Psoas muscle (tissue), 7 donors: ENCODE measurements at regions not wholly inside any gene's neighbourhood (a gene's known extent, or its start where the extent isn't known, plus 50 kb on each side); places are given as distances from the start of the nearest gene placed in this dataset.

ENCODE experiments used
- ATAC-seq, 4 donors: fragments of 200-7000 bp; cut with Tn5 transposase; one replicate each; pipeline ENCODE4 v1.9.1; 2020; ENCODE audit warnings: moderate library complexity in 3 of 4, mild to moderate bottlenecking in 2 of 4
- DNase-seq, 2 donors: peaks; one replicate each; pipeline ENCODE4 v3.0.0-alpha.2; 2020
- H3K27ac ChIP-seq: fragments of 200-600 bp; one replicate; pipeline ENCODE4 v1.8.0; 2022
- H3K27me3 ChIP-seq, 3 donors: fragments of 200-600 bp in 1 of 3; one replicate each; pipeline versions ENCODE4 v1.6.1 to v1.8.0; 2013 to 2022; ENCODE audit warnings: low read length in 2 of 3, mild to moderate bottlenecking in 2 of 3, moderate library complexity in 1 of 3; ENCODE audit not compliant: insufficient read depth in 3 of 3
- H3K36me3 ChIP-seq, 2 donors: fragments of 200-600 bp in 1 of 2; one replicate each; pipeline versions ENCODE4 v1.6.1 to v1.8.0; 2013 to 2022; ENCODE audit warnings: low read depth in 1 of 2, mild to moderate bottlenecking in 1 of 2, moderate library complexity in 1 of 2; ENCODE audit not compliant: insufficient read depth in 1 of 2
- H3K4me1 ChIP-seq: fragments of 200-600 bp; one replicate; pipeline ENCODE4 v1.8.0; 2022
- H3K4me3 ChIP-seq: fragments of 200-600 bp; one replicate; pipeline ENCODE4 v1.8.0; 2022; ENCODE audit warnings: mild to moderate bottlenecking
- H3K9me3 ChIP-seq: fragments of 200-600 bp; one replicate; pipeline ENCODE4 v1.8.0; 2022
- CTCF ChIP-seq: fragments of 200-600 bp; IDR thresholded peaks from one replicate; pipeline ENCODE4 v1.8.0; 2022; ENCODE audit warnings: antibody characterized with exemption
- WGBS, 3 donors: extraction: QIAGEN DNeasy Blood & Tissue Kit; methylation state at CpG; one replicate each; pipeline versions ENCODE4 v1.1.6 to v1.1.7; 2013; 5-methylcytosine and 5-hydroxymethylcytosine counted together
- intact Hi-C, 2 donors: fragments of 100-400 bp; cut with DNase I; formaldehyde crosslinking; loops; one replicate each; pipeline versions ENCODE4 v1.11.0 to v1.14.2; 2022
- donor health status: healthy with polysubstance abuse.
- donor health status: DM: no; HTN: no; CAD: no; lungs with moderate emphysema.
- donor health status: Bipolar disorder and iron deficiency.
- donor health status: healthy.
- donor health status: DM: yes; HTN: yes; CAD: no.
- donor health status: DM: no; HTN: no; CAD: no.
- donor health status: DM: yes; HTN: yes; CAD: no.

GRCh38 chr4:101604976-101605375 is 185.6 kb upstream of the BANK1 start:
- WGBS, 3 donors = 41 to 82% (median 70%) methylated on average over 1 of the region's 1 CpG
- DNase-seq = no peak
- H3K27ac ChIP-seq = no peak overlapping the region
- intact Hi-C loops = no loop called here
- no peaks in the 10 kb centered on the region for H3K36me3 ChIP-seq
- no peak for TF ChIP-seq CTCF
- H3K9me3 ChIP-seq = no peaks in the 10 kb centered on the region
- H3K27me3 ChIP-seq = no peaks in the 10 kb centered on the region
- ATAC-seq = no peak
- no peak overlapping the region for H3K4me3 ChIP-seq
- H3K4me1 ChIP-seq = no peaks in the 10 kb centered on the region

- intact Hi-C loops = no loop called here
- H3K27ac ChIP-seq = no peak overlapping the region
- ATAC-seq = no peak
- WGBS, 3 donors = 53 to 60% (median 56%) methylated on average over 2 of the region's 2 CpGs
- H3K9me3 ChIP-seq = no peaks in the 10 kb centered on the region
- no peak overlapping the region for H3K4me3 ChIP-seq
- H3K27me3 ChIP-seq = no peaks in the 10 kb centered on the region
- TF ChIP-seq CTCF = no peak
- no peaks in the 10 kb centered on the region for H3K36me3 ChIP-seq
- no peaks in the 10 kb centered on the region for H3K4me1 ChIP-seq
- DNase-seq = no peak
Measured at GRCh38 chr4:101600287-101600686, 190.2 kb upstream of the BANK1 start.

GRCh38 chr4:101599620-101600019 is 190.9 kb upstream of the BANK1 start:
- ATAC-seq = no peak
- Histone ChIP-seq H3K9me3 (no peaks in the 10 kb centered on the region), H3K4me1 (no peaks in the 10 kb centered on the region), H3K27me3 (no peaks in the 10 kb centered on the region), H3K36me3 (no peaks in the 10 kb centered on the region), H3K4me3 (no peak overlapping the region), H3K27ac (no peak overlapping the region)
- WGBS, 3 donors = 41 to 55% (median 41%) methylated on average over 4 of the region's 4 CpGs
- no peak for TF ChIP-seq CTCF
- intact Hi-C loops = no loop called here
- no peak for DNase-seq

GRCh38 chr4:101596781-101597552 is 193.6 kb upstream of the BANK1 start:
- DNase-seq = no peak
- 83 to 89% (median 89%) methylated on average over 2 of the region's 2 CpGs for WGBS, 3 donors
- no peaks in the 10 kb centered on the region for H3K36me3 ChIP-seq
- no peak overlapping the region for H3K4me3 ChIP-seq
- no peak for ATAC-seq
- no peaks in the 10 kb centered on the region for H3K27me3 ChIP-seq
- no peaks in the 10 kb centered on the region for H3K4me1 ChIP-seq
- H3K27ac ChIP-seq = no peak overlapping the region
- intact Hi-C loops = no loop called here
- peak; percentile 6 for TF ChIP-seq CTCF
- no peaks in the 10 kb centered on the region for H3K9me3 ChIP-seq

- no peaks in the 10 kb centered on the region for H3K9me3 ChIP-seq
- DNase-seq (no peak), ATAC-seq (no peak)
- no peak for TF ChIP-seq CTCF
- no peaks in the 10 kb centered on the region for H3K36me3 ChIP-seq
- no peaks in the 10 kb centered on the region for H3K27me3 ChIP-seq
- WGBS, 3 donors = 93 to 94% (median 93%) methylated on average over 8 to 11 of the region's 11 CpGs
- intact Hi-C loops = no loop called here
- H3K4me1 ChIP-seq = no peaks in the 10 kb centered on the region
- no peak overlapping the region for H3K4me3 ChIP-seq
- H3K27ac ChIP-seq = no peak overlapping the region
Measured at GRCh38 chr4:101594588-101594987, 195.9 kb upstream of the BANK1 start.
